HepG2 (cell line): ENCODE measurements at regions not wholly inside any gene's neighbourhood (a gene's known extent, or its start where the extent isn't known, plus 50 kb on each side); places are given as distances from the start of the nearest gene placed in this dataset.

Source experiments
- ARID4A ChIP-seq: sonication (generic); formaldehyde crosslinking; IDR thresholded peaks from 2 replicates; pipeline ENCODE4 v1.5.0; 2020; ENCODE audit warnings: mild to moderate bottlenecking, missing genetic modification reagents, borderline replicate concordance
- ATRX ChIP-seq: sonication (generic); formaldehyde crosslinking; IDR thresholded peaks from 2 replicates; pipeline ENCODE4 v1.4.0; 2020; ENCODE audit warnings: missing genetic modification reagents, borderline replicate concordance
- CBFB ChIP-seq: sonication (generic); formaldehyde crosslinking; IDR thresholded peaks from 2 replicates; pipeline ENCODE4 v1.4.0; 2020; ENCODE audit warnings: missing genetic modification reagents
- CREBL2 ChIP-seq: sonication (generic); formaldehyde crosslinking; IDR thresholded peaks from 2 replicates; pipeline ENCODE4 v1.8.1; 2023; ENCODE audit warnings: missing genetic modification reagents, mild to moderate bottlenecking, borderline replicate concordance
- FOXA1 ChIP-seq, 2 experiments: fragments of 450-650 bp in 1 of 2; sonication (generic) in 1 of 2; formaldehyde crosslinking in 1 of 2; IDR thresholded peaks; 2 replicates each; pipeline versions ENCODE4 v1.4.0 to v1.6.1; 2016 to 2020; ENCODE audit warnings: missing genetic modification reagents in 1 of 2
- HDAC6 ChIP-seq: fragments of 200-600 bp; sonication (generic); IDR thresholded peaks from 2 replicates; pipeline ENCODE4 v1.7.0; 2017; ENCODE audit warnings: mild to moderate bottlenecking, antibody characterized with exemption, low read length, low read depth
- HNRNPUL1 ChIP-seq: fragments of 200-400 bp; formaldehyde crosslinking; IDR thresholded peaks from 2 replicates; pipeline ENCODE4 v1.6.1; 2017; ENCODE audit warnings: low read depth, mild to moderate bottlenecking, low read length, moderate library complexity
- IRF9 ChIP-seq: sonication (generic); formaldehyde crosslinking; IDR thresholded peaks from 2 replicates; pipeline ENCODE4 v1.8.0; 2022; ENCODE audit warnings: missing genetic modification reagents, mild to moderate bottlenecking, borderline replicate concordance
- SAP130 ChIP-seq: IDR thresholded peaks from 2 replicates; pipeline ENCODE4 v1.6.1; 2016; ENCODE audit warnings: low read depth
- TFAP4 ChIP-seq: sonication (generic); IDR thresholded peaks from 2 replicates; pipeline ENCODE4 v1.6.1; 2016; ENCODE audit warnings: low read depth, borderline replicate concordance
- U2AF2 ChIP-seq: fragments of 200-400 bp; formaldehyde crosslinking; IDR thresholded peaks from 2 replicates; pipeline ENCODE4 v1.6.1; 2017; ENCODE audit warnings: low read depth, mild to moderate bottlenecking, low read length
- ZFP91 ChIP-seq: sonication (generic); formaldehyde crosslinking; IDR thresholded peaks from 2 replicates; pipeline ENCODE4 v1.9.0; 2022; ENCODE audit warnings: missing genetic modification reagents, mild to moderate bottlenecking, borderline replicate concordance
- ZMYM2 ChIP-seq: sonication (generic); formaldehyde crosslinking; IDR thresholded peaks from 2 replicates; pipeline ENCODE4 v1.8.0; 2022; ENCODE audit warnings: mild to moderate bottlenecking, missing genetic modification reagents
- ZNF101 ChIP-seq: sonication (generic); formaldehyde crosslinking; IDR thresholded peaks from 2 replicates; pipeline ENCODE4 v1.4.0; 2020; ENCODE audit warnings: mild to moderate bottlenecking, low read depth, missing genetic modification reagents, borderline replicate concordance
- ZNF546 ChIP-seq: sonication (generic); formaldehyde crosslinking; conservative IDR thresholded peaks from 2 replicates; pipeline ENCODE4 v1.8.1; 2023; ENCODE audit warnings: mild to moderate bottlenecking, missing genetic modification reagents
- ZNF75D ChIP-seq: sonication (generic); formaldehyde crosslinking; IDR thresholded peaks from 2 replicates; pipeline ENCODE4 v1.8.1; 2023; ENCODE audit warnings: missing genetic modification reagents, mild to moderate bottlenecking, borderline replicate concordance
- ZNF766 ChIP-seq: sonication (generic); formaldehyde crosslinking; IDR thresholded peaks from 2 replicates; pipeline ENCODE4 v1.5.0; 2020; ENCODE audit warnings: missing genetic modification reagents, borderline replicate concordance
- ZNF777 ChIP-seq: sonication (generic); formaldehyde crosslinking; IDR thresholded peaks from 2 replicates; pipeline ENCODE4 v1.4.0; 2020; ENCODE audit warnings: missing genetic modification reagents
- TF ChIP-seq, protein P1 (sequence below): sonication (generic); formaldehyde crosslinking; IDR thresholded peaks from 2 replicates; pipeline ENCODE4 v1.4.0; 2020; ENCODE audit warnings: missing genetic modification reagents

GRCh38 chr20:50372770-50373088, 137.5 kb upstream of the PTPN1 start (continued):
- TF ChIP-seq ARID4A (0 out of 2 replicates have a peak, but pooled peaks have one; percentile 27), CBFB (CRISPR knock-in tag) (no peak), SAP130 (CRISPR knock-in tag) (peak; percentile 68), TFAP4 (peak; percentile 56; the same call in 1 of the 2 replicates), ZMYM2 (CRISPR knock-in tag) (peak; percentile 45; the same call in 1 of the 2 replicates), IRF9 (CRISPR knock-in tag) (no peak), CREBL2 (CRISPR knock-in tag) (no peak), ZFP91 (CRISPR knock-in tag) (no peak), U2AF2 (no peak), ZNF546 (no peak), ZNF75D (CRISPR knock-in tag) (no peak), HDAC6 (no peak), FOXA1 (IDR thresholded peaks at IDR 0.05) (no peak), FOXA1 (CRISPR knock-in tag; IDR thresholded peaks at IDR 0.05) (peak; percentile 45; the same call in 1 of the 2 replicates), ATRX (CRISPR knock-in tag) (no peak), ZNF101 (no peak), HNRNPUL1 (no peak), ZNF777 (no peak), ZNF766 (CRISPR knock-in tag) (no peak)
- TF ChIP-seq, protein P1, sequence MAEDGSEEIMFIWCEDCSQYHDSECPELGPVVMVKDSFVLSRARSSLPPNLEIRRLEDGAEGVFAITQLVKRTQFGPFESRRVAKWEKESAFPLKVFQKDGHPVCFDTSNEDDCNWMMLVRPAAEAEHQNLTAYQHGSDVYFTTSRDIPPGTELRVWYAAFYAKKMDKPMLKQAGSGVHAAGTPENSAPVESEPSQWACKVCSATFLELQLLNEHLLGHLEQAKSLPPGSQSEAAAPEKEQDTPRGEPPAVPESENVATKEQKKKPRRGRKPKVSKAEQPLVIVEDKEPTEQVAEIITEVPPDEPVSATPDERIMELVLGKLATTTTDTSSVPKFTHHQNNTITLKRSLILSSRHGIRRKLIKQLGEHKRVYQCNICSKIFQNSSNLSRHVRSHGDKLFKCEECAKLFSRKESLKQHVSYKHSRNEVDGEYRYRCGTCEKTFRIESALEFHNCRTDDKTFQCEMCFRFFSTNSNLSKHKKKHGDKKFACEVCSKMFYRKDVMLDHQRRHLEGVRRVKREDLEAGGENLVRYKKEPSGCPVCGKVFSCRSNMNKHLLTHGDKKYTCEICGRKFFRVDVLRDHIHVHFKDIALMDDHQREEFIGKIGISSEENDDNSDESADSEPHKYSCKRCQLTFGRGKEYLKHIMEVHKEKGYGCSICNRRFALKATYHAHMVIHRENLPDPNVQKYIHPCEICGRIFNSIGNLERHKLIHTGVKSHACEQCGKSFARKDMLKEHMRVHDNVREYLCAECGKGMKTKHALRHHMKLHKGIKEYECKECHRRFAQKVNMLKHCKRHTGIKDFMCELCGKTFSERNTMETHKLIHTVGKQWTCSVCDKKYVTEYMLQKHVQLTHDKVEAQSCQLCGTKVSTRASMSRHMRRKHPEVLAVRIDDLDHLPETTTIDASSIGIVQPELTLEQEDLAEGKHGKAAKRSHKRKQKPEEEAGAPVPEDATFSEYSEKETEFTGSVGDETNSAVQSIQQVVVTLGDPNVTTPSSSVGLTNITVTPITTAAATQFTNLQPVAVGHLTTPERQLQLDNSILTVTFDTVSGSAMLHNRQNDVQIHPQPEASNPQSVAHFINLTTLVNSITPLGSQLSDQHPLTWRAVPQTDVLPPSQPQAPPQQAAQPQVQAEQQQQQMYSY (CRISPR knock-in tag): no peak
